ENCODE measurements at regions not wholly inside any gene's neighbourhood (a gene's known extent, or its start where the extent isn't known, plus 50 kb on each side); places are given as distances from the start of the nearest gene placed in this dataset.

DNA sequence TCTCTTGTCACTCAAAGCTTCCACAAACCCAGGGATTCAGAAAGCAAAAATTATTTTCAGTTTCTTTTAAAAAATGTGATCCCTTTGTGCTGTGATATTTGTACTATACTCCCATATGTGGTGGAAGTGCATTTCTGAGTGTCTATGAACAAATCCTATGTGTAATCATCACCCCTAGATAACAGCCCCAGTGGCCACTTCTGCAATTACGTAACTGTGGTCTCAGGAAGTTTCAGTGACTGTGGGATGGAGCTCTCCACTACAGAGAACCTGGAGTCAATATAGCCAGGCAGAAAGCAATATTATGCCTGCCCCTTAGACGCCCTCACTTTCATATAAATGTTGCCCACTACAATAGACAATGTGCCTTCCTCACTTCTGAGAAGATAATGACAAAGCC, 1101.7 kb upstream of the GHITM start:
- Histone ChIP-seq H3K4me2 (ENCODE audit: low read length) (no peak overlapping the region), H3K4me3 (replicated peaks in 1 of 2; ENCODE audit: low read depth in 1 of 2, low read length in 2 of 2) (no peak overlapping the region), H3K36me3 (ENCODE audit: control insufficient read depth in 1 of 2, insufficient read depth in 2 of 2, low read length in 2 of 2) (no peaks in the 10 kb centered on the region), H3K27me3 (ENCODE audit: insufficient read depth, low read length) (no peaks in the 10 kb centered on the region), H3K9me3 (ENCODE audit: control insufficient read depth in 1 of 2, insufficient read depth in 1 of 2, low read depth in 1 of 2, low read length in 2 of 2) (peaks cover 9 to 20% of the 10 kb centered on the region in 2 experiments; a peak in 3 of 4 replicates), H3K4me1 (ENCODE audit: control insufficient read depth in 1 of 2, insufficient read depth in 2 of 2, low read length in 2 of 2) (no peaks in the 10 kb centered on the region), H4K20me1 (ENCODE audit: insufficient read depth) (no peaks in the 10 kb centered on the region), H3K9ac (ENCODE audit: low read length) (no peak overlapping the region), H3K9me2 (ENCODE audit: insufficient read depth) (no peaks in the 10 kb centered on the region), H2AFZ (ENCODE audit: low read depth, low read length, poor library complexity, severe bottlenecking) (no peak overlapping the region), H3K27ac (ENCODE audit: low read depth, low read length) (no peak overlapping the region), H3K79me2 (ENCODE audit: insufficient read depth, low read length) (no peaks in the 10 kb centered on the region)
- ChIA-PET POLR2A (no interaction called here), CTCF (no interaction called here), RAD21 (ENCODE audit: low non-redundant PET in 1 of 2, low total read pairs in 2 of 2, uncharacterized antibody in 2 of 2, unreplicated experiment in 2 of 2) (no interaction called here)
- BruUV-seq (replicated peaks) = no TSS peak
- intact Hi-C loops (cut with micrococcal nuclease) = no loop called here
- no peak for TF ChIP-seq FOSL1 (IDR thresholded peaks at IDR 0.05; ENCODE audit: low read depth)
- TF ChIP-seq, protein P1, sequence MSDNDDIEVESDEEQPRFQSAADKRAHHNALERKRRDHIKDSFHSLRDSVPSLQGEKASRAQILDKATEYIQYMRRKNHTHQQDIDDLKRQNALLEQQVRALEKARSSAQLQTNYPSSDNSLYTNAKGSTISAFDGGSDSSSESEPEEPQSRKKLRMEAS (IDR thresholded peaks at IDR 0.05) = no peak
- no peak for TF ChIP-seq YY1 (IDR thresholded peaks at IDR 0.05; ENCODE audit: extremely low read depth, insufficient replicate concordance, low read depth, low read length)
- no peak for TF ChIP-seq SRF (IDR thresholded peaks at IDR 0.05; ENCODE audit: low read depth)
- no peak for TF ChIP-seq TCF7L2 (IDR thresholded peaks at IDR 0.05; ENCODE audit: borderline replicate concordance, extremely low read depth, insufficient read depth, insufficient read length)
- no peak for TF ChIP-seq EZH2phosphoT487 (IDR thresholded peaks at IDR 0.05; ENCODE audit: borderline replicate concordance)
- ATAC-seq = no peak
- DNase-seq (ENCODE audit: low read depth, low spot score) = no peak

DNA sequence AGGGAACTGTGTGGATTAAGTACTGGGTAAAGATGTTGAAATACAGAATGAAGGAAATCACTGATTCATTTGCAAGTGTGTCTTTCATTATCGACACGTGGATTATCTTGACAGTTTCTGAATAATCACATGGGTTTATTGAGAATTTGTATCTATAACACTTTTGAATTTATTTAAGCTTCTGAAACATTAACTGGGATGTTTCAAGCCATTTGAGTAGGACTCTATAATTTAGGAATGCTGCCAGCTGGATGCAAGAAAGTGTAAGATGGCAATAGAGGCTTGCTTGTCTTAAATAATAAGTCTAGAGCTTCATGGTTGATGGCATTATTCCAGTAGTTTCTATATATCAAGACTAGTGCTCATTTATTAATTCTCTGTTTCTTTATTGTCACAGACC, 1100.7 kb upstream of the GHITM start:
- peaks cover 9 to 26% of the 10 kb centered on the region in 2 experiments; a peak in 2 of 4 replicates for H3K9me3 ChIP-seq (ENCODE audit: control insufficient read depth in 1 of 2, insufficient read depth in 1 of 2, low read depth in 1 of 2, low read length in 2 of 2)
- RAD21 ChIA-PET (ENCODE audit: low non-redundant PET in 1 of 2, low total read pairs in 2 of 2, uncharacterized antibody in 2 of 2, unreplicated experiment in 2 of 2) = no interaction called here

More for the DNA sequence above, 1100.7 kb upstream of the GHITM start:
- ATAC-seq (no peak), DNase-seq (ENCODE audit: low read depth, low spot score) (no peak)
- ChIA-PET CTCF (no interaction called here), POLR2A (no interaction called here)
- no peak overlapping the region for H3K9ac ChIP-seq (ENCODE audit: low read length)
- H4K20me1 ChIP-seq (ENCODE audit: insufficient read depth) = no peaks in the 10 kb centered on the region
- BruUV-seq (replicated peaks) = no TSS peak
- H3K27me3 ChIP-seq (ENCODE audit: insufficient read depth, low read length) = no peaks in the 10 kb centered on the region
- no peaks in the 10 kb centered on the region for H3K4me1 ChIP-seq (ENCODE audit: control insufficient read depth in 1 of 2, insufficient read depth in 2 of 2, low read length in 2 of 2)
- intact Hi-C loops (cut with micrococcal nuclease) = no loop called here
- no peak overlapping the region for H2AFZ ChIP-seq (ENCODE audit: low read depth, low read length, poor library complexity, severe bottlenecking)
- no peak overlapping the region for H3K4me2 ChIP-seq (ENCODE audit: low read length)
- no peaks in the 10 kb centered on the region for H3K79me2 ChIP-seq (ENCODE audit: insufficient read depth, low read length)
- H3K36me3 ChIP-seq (ENCODE audit: control insufficient read depth in 1 of 2, insufficient read depth in 2 of 2, low read length in 2 of 2) = no peaks in the 10 kb centered on the region
- H3K27ac ChIP-seq (ENCODE audit: low read depth, low read length) = no peak overlapping the region
- H3K9me2 ChIP-seq (ENCODE audit: insufficient read depth) = no peaks in the 10 kb centered on the region
- TF ChIP-seq JUND (IDR thresholded peaks at IDR 0.05) = no peak
- no peak for TF ChIP-seq TCF7L2 (IDR thresholded peaks at IDR 0.05; ENCODE audit: borderline replicate concordance, extremely low read depth, insufficient read depth, insufficient read length)
- no peak overlapping the region for H3K4me3 ChIP-seq (replicated peaks in 1 of 2; ENCODE audit: low read depth in 1 of 2, low read length in 2 of 2)

All from HCT116 (cell line).